Parathyroid adenoma (tissue), 2 donors: ENCODE measurements at regions not wholly inside any gene's neighbourhood (a gene's known extent, or its start where the extent isn't known, plus 50 kb on each side); places are given as distances from the start of the nearest gene placed in this dataset.

Source experiments
- H2AFZ ChIP-seq: fragments of 300-600 bp; sonication (generic); one replicate; pipeline ENCODE4 v1.7.0; 2017; ENCODE audit warnings: antibody characterized with exemption, mild to moderate bottlenecking
- H3K27ac ChIP-seq: fragments of 300-600 bp; sonication (generic); one replicate; pipeline ENCODE4 v1.7.0; 2017
- H3K27me3 ChIP-seq: fragments of 300-600 bp; sonication (generic); one replicate; pipeline ENCODE4 v1.7.0; 2017; ENCODE audit warnings: low read length; ENCODE audit not compliant: control insufficient read depth, insufficient read depth
- H3K36me3 ChIP-seq: fragments of 300-600 bp; sonication (generic); one replicate; pipeline ENCODE4 v1.7.0; 2017; ENCODE audit warnings: low read length; ENCODE audit not compliant: control insufficient read depth, insufficient read depth
- H3K4me1 ChIP-seq: fragments of 300-600 bp; sonication (generic); one replicate; pipeline ENCODE4 v1.7.0; 2017; ENCODE audit warnings: control low read depth
- H3K4me2 ChIP-seq: fragments of 300-600 bp; sonication (generic); one replicate; pipeline ENCODE4 v1.7.0; 2017; ENCODE audit warnings: low read length
- H3K4me3 ChIP-seq: fragments of 300-600 bp; sonication (generic); one replicate; pipeline ENCODE4 v1.7.0; 2017; ENCODE audit warnings: low read depth, low read length
- H3K79me2 ChIP-seq: fragments of 300-600 bp; sonication (generic); one replicate; pipeline ENCODE4 v1.7.0; 2017; ENCODE audit warnings: control low read depth
- H3K9ac ChIP-seq: fragments of 300-600 bp; sonication (generic); one replicate; pipeline ENCODE4 v1.7.0; 2017; ENCODE audit warnings: mild to moderate bottlenecking
- H3K9me3 ChIP-seq: fragments of 300-600 bp; sonication (generic); one replicate; pipeline ENCODE4 v1.7.0; 2017; ENCODE audit warnings: low read length; ENCODE audit not compliant: control insufficient read depth
- CTCF ChIP-seq: fragments of 300-600 bp; sonication (generic); IDR thresholded peaks from one replicate; pipeline ENCODE4 v1.7.0; 2017; ENCODE audit warnings: antibody characterized with exemption, mild to moderate bottlenecking
- donor health status: primary hyperparathyroidism.

- H3K9me3 ChIP-seq, result no peaks in the 10 kb centered on the region
Observed at GRCh38 chr2:119104414-119104813, 54.1 kb downstream of the C1QL2 start.

GRCh38 chr2:119102964-119103363, 55.6 kb downstream of the C1QL2 start:
- TF ChIP-seq CTCF, result no peak
- H3K9ac ChIP-seq, result no peak overlapping the region
- H3K4me1 ChIP-seq, result no peaks in the 10 kb centered on the region
- no peaks in the 10 kb centered on the region for H3K9me3 ChIP-seq
- no peak overlapping the region for H3K4me3 ChIP-seq
- no peak overlapping the region for H3K4me2 ChIP-seq
- H3K27ac ChIP-seq, result no peak overlapping the region
- no peaks in the 10 kb centered on the region for H3K27me3 ChIP-seq
- H3K36me3 ChIP-seq, result no peaks in the 10 kb centered on the region
- no peaks in the 10 kb centered on the region for H3K79me2 ChIP-seq
- no peak overlapping the region for H2AFZ ChIP-seq

More at GRCh38 chr2:119104414-119104813, 54.1 kb downstream of the C1QL2 start:
- Histone ChIP-seq H3K27me3 (no peaks in the 10 kb centered on the region), H3K4me2 (no peak overlapping the region), H3K27ac (no peak overlapping the region), H2AFZ (no peak overlapping the region), H3K4me3 (no peak overlapping the region), H3K79me2 (no peaks in the 10 kb centered on the region), H3K36me3 (no peaks in the 10 kb centered on the region), H3K4me1 (no peaks in the 10 kb centered on the region), H3K9ac (no peak overlapping the region)
- no peak for TF ChIP-seq CTCF

GRCh38 chr2:119088416-119088815, 70.1 kb downstream of the C1QL2 start:
- H3K36me3 ChIP-seq, result no peaks in the 10 kb centered on the region
- no peak overlapping the region for H3K4me2 ChIP-seq
- H3K4me1 ChIP-seq, result no peaks in the 10 kb centered on the region
- H3K79me2 ChIP-seq, result no peaks in the 10 kb centered on the region
- no peak overlapping the region for H3K27ac ChIP-seq
- H3K4me3 ChIP-seq, result no peak overlapping the region
- no peak overlapping the region for H2AFZ ChIP-seq
- TF ChIP-seq CTCF, result no peak
- no peaks in the 10 kb centered on the region for H3K9me3 ChIP-seq
- no peak overlapping the region for H3K9ac ChIP-seq
- H3K27me3 ChIP-seq, result no peaks in the 10 kb centered on the region

GRCh38 chr2:119086327-119086726, 72.2 kb downstream of the C1QL2 start:
- Histone ChIP-seq H3K9me3 (no peaks in the 10 kb centered on the region), H3K4me3 (no peak overlapping the region), H3K27me3 (no peaks in the 10 kb centered on the region), H3K79me2 (no peaks in the 10 kb centered on the region), H3K9ac (no peak overlapping the region), H3K4me1 (no peaks in the 10 kb centered on the region), H3K27ac (no peak overlapping the region), H3K36me3 (no peaks in the 10 kb centered on the region), H2AFZ (no peak overlapping the region), H3K4me2 (no peak overlapping the region)
- no peak for TF ChIP-seq CTCF

GRCh38 chr2:119085613-119086012, 72.9 kb downstream of the C1QL2 start:
- H2AFZ ChIP-seq, result no peak overlapping the region
- no peaks in the 10 kb centered on the region for H3K79me2 ChIP-seq
- no peak overlapping the region for H3K27ac ChIP-seq
- H3K27me3 ChIP-seq, result no peaks in the 10 kb centered on the region
- no peaks in the 10 kb centered on the region for H3K9me3 ChIP-seq
- no peak for TF ChIP-seq CTCF
- no peaks in the 10 kb centered on the region for H3K36me3 ChIP-seq
- no peak overlapping the region for H3K9ac ChIP-seq
- no peaks in the 10 kb centered on the region for H3K4me1 ChIP-seq
- H3K4me3 ChIP-seq, result no peak overlapping the region
- H3K4me2 ChIP-seq, result no peak overlapping the region
